ENCODE measurements at regions not wholly inside any gene's neighbourhood (a gene's known extent, or its start where the extent isn't known, plus 50 kb on each side); places are given as distances from the start of the nearest gene placed in this dataset.

GRCh38 chr6:11835065-11835464 lies 56.5 kb upstream of the ADTRP start:
- H3K36me3 ChIP-seq = no peaks in the 10 kb centered on the region
- no peak overlapping the region for H3K27ac ChIP-seq
- H3K9me3 ChIP-seq = no peaks in the 10 kb centered on the region
- DNase-seq (ENCODE audit: low spot score in 2 of 2) = no peak
- no peaks in the 10 kb centered on the region for H3K27me3 ChIP-seq
- intact Hi-C loops (cut with DNase I) = no loop called here
- H3K4me1 ChIP-seq = no peaks in the 10 kb centered on the region
- H3K4me3 ChIP-seq = no peak overlapping the region
- no peak for TF ChIP-seq CTCF (IDR thresholded peaks at IDR 0.05)

- intact Hi-C loops (cut with DNase I) = no loop called here
- Histone ChIP-seq H3K9me3 (no peaks in the 10 kb centered on the region), H3K4me3 (no peak overlapping the region), H3K27me3 (no peaks in the 10 kb centered on the region), H3K36me3 (no peaks in the 10 kb centered on the region), H3K4me1 (no peaks in the 10 kb centered on the region), H3K27ac (no peak overlapping the region)
- DNase-seq (ENCODE audit: low spot score in 2 of 2) = no peak
- TF ChIP-seq CTCF (IDR thresholded peaks at IDR 0.05) = no peak
Measured at GRCh38 chr6:11833626-11834592, 55.3 kb upstream of the ADTRP start.

GRCh38 chr6:11831653-11832052 lies 53.0 kb upstream of the ADTRP start:
- no peak for TF ChIP-seq CTCF (IDR thresholded peaks at IDR 0.05)
- H3K27me3 ChIP-seq = no peaks in the 10 kb centered on the region
- no peak overlapping the region for H3K4me3 ChIP-seq
- no peaks in the 10 kb centered on the region for H3K4me1 ChIP-seq
- H3K9me3 ChIP-seq = no peaks in the 10 kb centered on the region
- intact Hi-C loops (cut with DNase I) = no loop called here
- H3K27ac ChIP-seq = no peak overlapping the region
- H3K36me3 ChIP-seq = no peaks in the 10 kb centered on the region
- DNase-seq (ENCODE audit: low spot score in 2 of 2) = no peak

- no peak for TF ChIP-seq CTCF (IDR thresholded peaks at IDR 0.05)
- intact Hi-C loops (cut with DNase I) = no loop called here
- no peak for DNase-seq (ENCODE audit: low spot score in 2 of 2)
Measured at GRCh38 chr6:11830520-11830919, 51.9 kb upstream of the ADTRP start.

GRCh38 chr6:11830105-11830504 lies 51.5 kb upstream of the ADTRP start:
- H3K4me1 ChIP-seq = no peaks in the 10 kb centered on the region
- H3K27me3 ChIP-seq = no peaks in the 10 kb centered on the region
- intact Hi-C loops (cut with DNase I) = no loop called here
- no peak overlapping the region for H3K4me3 ChIP-seq
- H3K36me3 ChIP-seq = no peaks in the 10 kb centered on the region
- H3K9me3 ChIP-seq = no peaks in the 10 kb centered on the region
- no peak overlapping the region for H3K27ac ChIP-seq
- DNase-seq (ENCODE audit: low spot score in 2 of 2) = no peak
- TF ChIP-seq CTCF (IDR thresholded peaks at IDR 0.05) = no peak

More at GRCh38 chr6:11830520-11830919, 51.9 kb upstream of the ADTRP start:
- Histone ChIP-seq H3K4me1 (no peaks in the 10 kb centered on the region), H3K27ac (no peak overlapping the region), H3K27me3 (no peaks in the 10 kb centered on the region), H3K4me3 (no peak overlapping the region), H3K36me3 (no peaks in the 10 kb centered on the region), H3K9me3 (no peaks in the 10 kb centered on the region)

Data from ascending aorta (tissue), 2 donors.